ENCODE measurements at regions not wholly inside any gene's neighbourhood (a gene's known extent, or its start where the extent isn't known, plus 50 kb on each side); places are given as distances from the start of the nearest gene placed in this dataset.

- Histone ChIP-seq H2AFZ (ENCODE audit: low read length) (no peak overlapping the region), H3K27ac (ENCODE audit: low read length) (no peak overlapping the region), H3K9ac (ENCODE audit: low read length) (no peak overlapping the region), H3K9me3 (ENCODE audit: low read length) (no peaks in the 10 kb centered on the region), H3K4me3 (ENCODE audit: low read length) (no peak overlapping the region), H3K9me2 (replicated peaks; ENCODE audit: insufficient read depth, low read length) (no peaks in the 10 kb centered on the region), H3K4me2 (ENCODE audit: low read depth, low read length, poor library complexity, severe bottlenecking) (no peak overlapping the region), H3K79me2 (ENCODE audit: low read length) (no peaks in the 10 kb centered on the region), H3K27me3 (ENCODE audit: low read length) (no peaks in the 10 kb centered on the region), H3K36me3 (ENCODE audit: insufficient read depth, low read length) (no peaks in the 10 kb centered on the region), H3K4me1 (ENCODE audit: low read length) (no peaks in the 10 kb centered on the region), H4K20me1 (ENCODE audit: insufficient read depth, low read depth, low read length) (no peaks in the 10 kb centered on the region)
- DNase-seq, result no peak
Observed at GRCh38 chr6:139475646-139476045, 101.2 kb upstream of the CITED2 start.

GRCh38 chr6:139475241-139475640 lies 100.8 kb upstream of the CITED2 start:
- Histone ChIP-seq H3K27me3 (ENCODE audit: low read length) (no peaks in the 10 kb centered on the region), H2AFZ (ENCODE audit: low read length) (no peak overlapping the region), H3K9ac (ENCODE audit: low read length) (no peak overlapping the region), H3K9me3 (ENCODE audit: low read length) (no peaks in the 10 kb centered on the region), H3K4me2 (ENCODE audit: low read depth, low read length, poor library complexity, severe bottlenecking) (no peak overlapping the region), H4K20me1 (ENCODE audit: insufficient read depth, low read depth, low read length) (no peaks in the 10 kb centered on the region), H3K27ac (ENCODE audit: low read length) (no peak overlapping the region), H3K4me1 (ENCODE audit: low read length) (no peaks in the 10 kb centered on the region), H3K79me2 (ENCODE audit: low read length) (no peaks in the 10 kb centered on the region), H3K4me3 (ENCODE audit: low read length) (no peak overlapping the region), H3K36me3 (ENCODE audit: insufficient read depth, low read length) (no peaks in the 10 kb centered on the region), H3K9me2 (replicated peaks; ENCODE audit: insufficient read depth, low read length) (no peaks in the 10 kb centered on the region)
- no peak for DNase-seq

GRCh38 chr6:139474145-139475108 lies 100.0 kb upstream of the CITED2 start:
- no peak for DNase-seq
- H3K36me3 ChIP-seq (ENCODE audit: insufficient read depth, low read length), result no peaks in the 10 kb centered on the region
- H3K27ac ChIP-seq (ENCODE audit: low read length), result no peak overlapping the region
- H3K79me2 ChIP-seq (ENCODE audit: low read length), result no peaks in the 10 kb centered on the region
- no peaks in the 10 kb centered on the region for H4K20me1 ChIP-seq (ENCODE audit: insufficient read depth, low read depth, low read length)
- no peak overlapping the region for H3K4me2 ChIP-seq (ENCODE audit: low read depth, low read length, poor library complexity, severe bottlenecking)
- no peak overlapping the region for H3K9ac ChIP-seq (ENCODE audit: low read length)
- H2AFZ ChIP-seq (ENCODE audit: low read length), result no peak overlapping the region
- H3K4me3 ChIP-seq (ENCODE audit: low read length), result no peak overlapping the region
- H3K9me2 ChIP-seq (replicated peaks; ENCODE audit: insufficient read depth, low read length), result no peaks in the 10 kb centered on the region; the same call in 1 of the 2 replicates
- no peaks in the 10 kb centered on the region for H3K27me3 ChIP-seq (ENCODE audit: low read length)
- no peaks in the 10 kb centered on the region for H3K9me3 ChIP-seq (ENCODE audit: low read length)
- H3K4me1 ChIP-seq (ENCODE audit: low read length), result no peaks in the 10 kb centered on the region

- Histone ChIP-seq H4K20me1 (ENCODE audit: insufficient read depth, low read depth, low read length) (no peaks in the 10 kb centered on the region), H3K4me2 (ENCODE audit: low read depth, low read length, poor library complexity, severe bottlenecking) (no peak overlapping the region), H3K9me3 (ENCODE audit: low read length) (no peaks in the 10 kb centered on the region), H2AFZ (ENCODE audit: low read length) (no peak overlapping the region), H3K9ac (ENCODE audit: low read length) (no peak overlapping the region), H3K79me2 (ENCODE audit: low read length) (no peaks in the 10 kb centered on the region), H3K4me1 (ENCODE audit: low read length) (no peaks in the 10 kb centered on the region), H3K4me3 (ENCODE audit: low read length) (no peak overlapping the region), H3K27me3 (ENCODE audit: low read length) (no peaks in the 10 kb centered on the region), H3K9me2 (replicated peaks; ENCODE audit: insufficient read depth, low read length) (no peaks in the 10 kb centered on the region; the same call in 1 of the 2 replicates), H3K27ac (ENCODE audit: low read length) (no peak overlapping the region), H3K36me3 (ENCODE audit: insufficient read depth, low read length) (no peaks in the 10 kb centered on the region)
- no peak for DNase-seq
Observed at GRCh38 chr6:139473731-139474130, 99.3 kb upstream of the CITED2 start.

GRCh38 chr6:139473231-139473701 lies 98.8 kb upstream of the CITED2 start:
- no peak overlapping the region for H3K4me3 ChIP-seq (ENCODE audit: low read length)
- no peak overlapping the region for H3K9ac ChIP-seq (ENCODE audit: low read length)
- H3K27me3 ChIP-seq (ENCODE audit: low read length), result no peaks in the 10 kb centered on the region
- H4K20me1 ChIP-seq (ENCODE audit: insufficient read depth, low read depth, low read length), result no peaks in the 10 kb centered on the region
- no peaks in the 10 kb centered on the region for H3K4me1 ChIP-seq (ENCODE audit: low read length)
- no peaks in the 10 kb centered on the region for H3K9me3 ChIP-seq (ENCODE audit: low read length)
- H3K79me2 ChIP-seq (ENCODE audit: low read length), result no peaks in the 10 kb centered on the region
- H3K36me3 ChIP-seq (ENCODE audit: insufficient read depth, low read length), result no peaks in the 10 kb centered on the region
- DNase-seq, result no peak
- H3K4me2 ChIP-seq (ENCODE audit: low read depth, low read length, poor library complexity, severe bottlenecking), result no peak overlapping the region
- no peaks in the 10 kb centered on the region; the same call in 1 of the 2 replicates for H3K9me2 ChIP-seq (replicated peaks; ENCODE audit: insufficient read depth, low read length)
- H3K27ac ChIP-seq (ENCODE audit: low read length), result no peak overlapping the region
- H2AFZ ChIP-seq (ENCODE audit: low read length), result no peak overlapping the region

- Histone ChIP-seq H3K4me2 (ENCODE audit: low read depth, low read length, poor library complexity, severe bottlenecking) (no peak overlapping the region), H3K9me3 (ENCODE audit: low read length) (no peaks in the 10 kb centered on the region), H2AFZ (ENCODE audit: low read length) (no peak overlapping the region)
Observed at GRCh38 chr6:139472351-139473015, 98.0 kb upstream of the CITED2 start.

GRCh38 chr6:139470997-139471396 lies 96.5 kb upstream of the CITED2 start:
- H3K4me2 ChIP-seq (ENCODE audit: low read depth, low read length, poor library complexity, severe bottlenecking), result no peak overlapping the region
- H4K20me1 ChIP-seq (ENCODE audit: insufficient read depth, low read depth, low read length), result no peaks in the 10 kb centered on the region
- H3K36me3 ChIP-seq (ENCODE audit: insufficient read depth, low read length), result no peaks in the 10 kb centered on the region
- no peaks in the 10 kb centered on the region for H3K27me3 ChIP-seq (ENCODE audit: low read length)
- H3K4me3 ChIP-seq (ENCODE audit: low read length), result no peak overlapping the region
- no peak overlapping the region for H3K9ac ChIP-seq (ENCODE audit: low read length)
- no peak overlapping the region for H3K27ac ChIP-seq (ENCODE audit: low read length)
- no peaks in the 10 kb centered on the region for H3K4me1 ChIP-seq (ENCODE audit: low read length)
- H2AFZ ChIP-seq (ENCODE audit: low read length), result no peak overlapping the region
- no peak for DNase-seq
- H3K9me3 ChIP-seq (ENCODE audit: low read length), result no peaks in the 10 kb centered on the region
- no peaks in the 10 kb centered on the region for H3K79me2 ChIP-seq (ENCODE audit: low read length)
- H3K9me2 ChIP-seq (replicated peaks; ENCODE audit: insufficient read depth, low read length), result no peaks in the 10 kb centered on the region; the same call in 1 of the 2 replicates

More at GRCh38 chr6:139472351-139473015, 98.0 kb upstream of the CITED2 start:
- no peak for DNase-seq
- Histone ChIP-seq H4K20me1 (ENCODE audit: insufficient read depth, low read depth, low read length) (no peaks in the 10 kb centered on the region), H3K79me2 (ENCODE audit: low read length) (no peaks in the 10 kb centered on the region), H3K27ac (ENCODE audit: low read length) (no peak overlapping the region), H3K9me2 (replicated peaks; ENCODE audit: insufficient read depth, low read length) (no peaks in the 10 kb centered on the region; the same call in 1 of the 2 replicates), H3K9ac (ENCODE audit: low read length) (no peak overlapping the region), H3K27me3 (ENCODE audit: low read length) (no peaks in the 10 kb centered on the region), H3K36me3 (ENCODE audit: insufficient read depth, low read length) (no peaks in the 10 kb centered on the region), H3K4me3 (ENCODE audit: low read length) (no peak overlapping the region), H3K4me1 (ENCODE audit: low read length) (no peaks in the 10 kb centered on the region)

- Histone ChIP-seq H2AFZ (ENCODE audit: low read length) (no peak overlapping the region), H3K4me1 (ENCODE audit: low read length) (no peaks in the 10 kb centered on the region), H3K9me3 (ENCODE audit: low read length) (no peaks in the 10 kb centered on the region), H3K36me3 (ENCODE audit: insufficient read depth, low read length) (no peaks in the 10 kb centered on the region), H3K27ac (ENCODE audit: low read length) (no peak overlapping the region), H3K4me3 (ENCODE audit: low read length) (no peak overlapping the region), H3K79me2 (ENCODE audit: low read length) (no peaks in the 10 kb centered on the region), H3K9me2 (replicated peaks; ENCODE audit: insufficient read depth, low read length) (no peaks in the 10 kb centered on the region; the same call in 1 of the 2 replicates), H4K20me1 (ENCODE audit: insufficient read depth, low read depth, low read length) (no peaks in the 10 kb centered on the region), H3K4me2 (ENCODE audit: low read depth, low read length, poor library complexity, severe bottlenecking) (no peak overlapping the region), H3K9ac (ENCODE audit: low read length) (no peak overlapping the region), H3K27me3 (ENCODE audit: low read length) (no peaks in the 10 kb centered on the region)
- peak; percentile 17 for DNase-seq
Observed at GRCh38 chr6:139468178-139468819, 93.9 kb upstream of the CITED2 start.

Data from Karpas-422 (cell line).